ENCODE measurements at regions not wholly inside any gene's neighbourhood (a gene's known extent, or its start where the extent isn't known, plus 50 kb on each side); places are given as distances from the start of the nearest gene placed in this dataset.

GRCh38 chr1:4053160-4053748, 153.2 kb upstream of the C1orf174 start:
- TF ChIP-seq EZH2 (IDR thresholded peaks at IDR 0.05; ENCODE audit: borderline replicate concordance, low read depth, low read length, severe bottlenecking) (no peak), CTCF (IDR thresholded peaks at IDR 0.05; ENCODE audit: borderline replicate concordance, extremely low read depth, low read length, poor library complexity, severe bottlenecking) (no peak)
- H3K36me3 ChIP-seq (ENCODE audit: insufficient read depth, low read length) = no peaks in the 10 kb centered on the region
- no peak overlapping the region for H3K27ac ChIP-seq (ENCODE audit: low read length)
- no peaks in the 10 kb centered on the region for H3K4me1 ChIP-seq (ENCODE audit: insufficient read depth, low read length)
- H3K4me2 ChIP-seq (ENCODE audit: insufficient read depth, low read length) = no peak overlapping the region
- ATAC-seq (ENCODE audit: insufficient read depth, low read depth) = no peak
- no peaks in the 10 kb centered on the region for H3K79me2 ChIP-seq (ENCODE audit: insufficient read depth, low read length)
- H2AFZ ChIP-seq (ENCODE audit: low read depth, low read length) = no peak overlapping the region
- no peak for DNase-seq
- no peaks in the 10 kb centered on the region for H3K9me3 ChIP-seq (ENCODE audit: insufficient read depth, low read length, severe bottlenecking)
- no peak overlapping the region for H3K4me3 ChIP-seq (ENCODE audit: low read depth in 1 of 2, low read length in 2 of 2)
- no peaks in the 10 kb centered on the region for H3K27me3 ChIP-seq (ENCODE audit: insufficient read depth, low read length, poor library complexity)
- H3K9ac ChIP-seq (ENCODE audit: low read depth, low read length) = no peak overlapping the region
- no peaks in the 10 kb centered on the region for H4K20me1 ChIP-seq (ENCODE audit: insufficient read depth, low read length)

- Histone ChIP-seq H3K79me2 (ENCODE audit: insufficient read depth, low read length) (no peaks in the 10 kb centered on the region), H3K4me2 (ENCODE audit: insufficient read depth, low read length) (no peak overlapping the region), H4K20me1 (ENCODE audit: insufficient read depth, low read length) (no peaks in the 10 kb centered on the region), H3K27me3 (ENCODE audit: insufficient read depth, low read length, poor library complexity) (no peaks in the 10 kb centered on the region), H3K4me3 (ENCODE audit: low read depth in 1 of 2, low read length in 2 of 2) (no peak overlapping the region), H2AFZ (ENCODE audit: low read depth, low read length) (no peak overlapping the region), H3K9me3 (ENCODE audit: insufficient read depth, low read length, severe bottlenecking) (no peaks in the 10 kb centered on the region), H3K9ac (ENCODE audit: low read depth, low read length) (no peak overlapping the region), H3K36me3 (ENCODE audit: insufficient read depth, low read length) (no peaks in the 10 kb centered on the region), H3K27ac (ENCODE audit: low read length) (no peak overlapping the region), H3K4me1 (ENCODE audit: insufficient read depth, low read length) (no peaks in the 10 kb centered on the region)
- TF ChIP-seq EZH2 (IDR thresholded peaks at IDR 0.05; ENCODE audit: borderline replicate concordance, low read depth, low read length, severe bottlenecking) = no peak
- TF ChIP-seq CTCF (IDR thresholded peaks at IDR 0.05; ENCODE audit: borderline replicate concordance, extremely low read depth, low read length, poor library complexity, severe bottlenecking) = no peak
- ATAC-seq (ENCODE audit: insufficient read depth, low read depth) = no peak
- DNase-seq = no peak
Measured at GRCh38 chr1:4053774-4054173, 153.7 kb upstream of the C1orf174 start.

- Histone ChIP-seq H4K20me1 (ENCODE audit: insufficient read depth, low read length) (no peaks in the 10 kb centered on the region), H2AFZ (ENCODE audit: low read depth, low read length) (no peak overlapping the region), H3K9ac (ENCODE audit: low read depth, low read length) (no peak overlapping the region), H3K4me2 (ENCODE audit: insufficient read depth, low read length) (no peak overlapping the region), H3K36me3 (ENCODE audit: insufficient read depth, low read length) (no peaks in the 10 kb centered on the region), H3K27ac (ENCODE audit: low read length) (no peak overlapping the region), H3K9me3 (ENCODE audit: insufficient read depth, low read length, severe bottlenecking) (no peaks in the 10 kb centered on the region), H3K4me1 (ENCODE audit: insufficient read depth, low read length) (no peaks in the 10 kb centered on the region), H3K79me2 (ENCODE audit: insufficient read depth, low read length) (no peaks in the 10 kb centered on the region), H3K27me3 (ENCODE audit: insufficient read depth, low read length, poor library complexity) (no peaks in the 10 kb centered on the region), H3K4me3 (ENCODE audit: low read depth in 1 of 2, low read length in 2 of 2) (no peak overlapping the region)
- no peak for ATAC-seq (ENCODE audit: insufficient read depth, low read depth)
- no peak for DNase-seq
- TF ChIP-seq CTCF (IDR thresholded peaks at IDR 0.05; ENCODE audit: borderline replicate concordance, extremely low read depth, low read length, poor library complexity, severe bottlenecking) (no peak), EZH2 (IDR thresholded peaks at IDR 0.05; ENCODE audit: borderline replicate concordance, low read depth, low read length, severe bottlenecking) (no peak)
Measured at GRCh38 chr1:4055294-4055967, 155.4 kb upstream of the C1orf174 start.

All from DND-41 (cell line).